ENCODE measurements at regions not wholly inside any gene's neighbourhood (a gene's known extent, or its start where the extent isn't known, plus 50 kb on each side); places are given as distances from the start of the nearest gene placed in this dataset.

- CTCF ChIA-PET (ENCODE audit: unreplicated experiment): no interaction called here
- no TSS peak for BruUV-seq (replicated peaks)
- Histone ChIP-seq H3K9me3 (ENCODE audit: low read length) (no peaks in the 10 kb centered on the region), H3K4me1 (ENCODE audit: insufficient read depth, low read length, poor library complexity, severe bottlenecking) (no peaks in the 10 kb centered on the region), H3K79me2 (ENCODE audit: insufficient read depth, low read depth, low read length) (no peaks in the 10 kb centered on the region), H3K9me2 (ENCODE audit: insufficient read depth, low read length) (no peaks in the 10 kb centered on the region), H2AFZ (ENCODE audit: low read length) (no peak overlapping the region), H3K36me3 (ENCODE audit: insufficient read depth, low read length) (no peaks in the 10 kb centered on the region), H3K4me3 (ENCODE audit: low read depth, low read length, poor library complexity, severe bottlenecking) (no peak overlapping the region), H4K20me1 (ENCODE audit: insufficient read depth, low read length) (no peaks in the 10 kb centered on the region), H3K27ac (ENCODE audit: low read depth, low read length, poor library complexity, severe bottlenecking) (no peak overlapping the region), H3K4me2 (ENCODE audit: low read length) (no peak overlapping the region)
- DNase-seq (ENCODE audit: low spot score): no peak
- TF ChIP-seq EZH2phosphoT487 (IDR thresholded peaks at IDR 0.05; ENCODE audit: borderline replicate concordance, low read depth, low read length): no peak
- TF ChIP-seq CTCF (conservative IDR thresholded peaks at IDR 0.05; ENCODE audit: low read length): no peak
- POLR2A ChIA-PET: interaction anchor here (0.5 kb wide), 1 partner anchor 10 kb away, joined by 5 read pairs; no protein-coding TSS in a partner anchor
- intact Hi-C loops (cut with micrococcal nuclease; ENCODE audit: unreplicated experiment): no loop called here
Measured at GRCh38 chr1:220970311-220970710, 91.1 kb downstream of the HLX start.

- TF ChIP-seq CTCF (conservative IDR thresholded peaks at IDR 0.05; ENCODE audit: low read length) (no peak), EZH2phosphoT487 (IDR thresholded peaks at IDR 0.05; ENCODE audit: borderline replicate concordance, low read depth, low read length) (no peak)
- intact Hi-C loops (cut with micrococcal nuclease; ENCODE audit: unreplicated experiment): no loop called here
- ChIA-PET CTCF (ENCODE audit: unreplicated experiment) (no interaction called here), POLR2A (no interaction called here)
- DNase-seq (ENCODE audit: low spot score): no peak
- Histone ChIP-seq H3K36me3 (ENCODE audit: insufficient read depth, low read length) (no peaks in the 10 kb centered on the region), H3K9me3 (ENCODE audit: low read length) (no peaks in the 10 kb centered on the region), H3K79me2 (ENCODE audit: insufficient read depth, low read depth, low read length) (no peaks in the 10 kb centered on the region), H3K4me1 (ENCODE audit: insufficient read depth, low read length, poor library complexity, severe bottlenecking) (no peaks in the 10 kb centered on the region), H3K27ac (ENCODE audit: low read depth, low read length, poor library complexity, severe bottlenecking) (no peak overlapping the region), H2AFZ (ENCODE audit: low read length) (no peak overlapping the region), H4K20me1 (ENCODE audit: insufficient read depth, low read length) (no peaks in the 10 kb centered on the region), H3K4me2 (ENCODE audit: low read length) (no peak overlapping the region), H3K9me2 (ENCODE audit: insufficient read depth, low read length) (no peaks in the 10 kb centered on the region), H3K4me3 (ENCODE audit: low read depth, low read length, poor library complexity, severe bottlenecking) (no peak overlapping the region)
- no TSS peak for BruUV-seq (replicated peaks)
Measured at GRCh38 chr1:220971221-220971620, 92.0 kb downstream of the HLX start.

- ChIA-PET CTCF (ENCODE audit: unreplicated experiment) (no interaction called here), POLR2A (no interaction called here)
- Histone ChIP-seq H3K36me3 (ENCODE audit: insufficient read depth, low read length) (no peaks in the 10 kb centered on the region), H3K27ac (ENCODE audit: low read depth, low read length, poor library complexity, severe bottlenecking) (no peak overlapping the region), H3K9me3 (ENCODE audit: low read length) (no peaks in the 10 kb centered on the region), H2AFZ (ENCODE audit: low read length) (no peak overlapping the region), H3K4me1 (ENCODE audit: insufficient read depth, low read length, poor library complexity, severe bottlenecking) (no peaks in the 10 kb centered on the region), H3K79me2 (ENCODE audit: insufficient read depth, low read depth, low read length) (no peaks in the 10 kb centered on the region), H3K9me2 (ENCODE audit: insufficient read depth, low read length) (no peaks in the 10 kb centered on the region), H3K4me3 (ENCODE audit: low read depth, low read length, poor library complexity, severe bottlenecking) (no peak overlapping the region), H3K4me2 (ENCODE audit: low read length) (no peak overlapping the region), H4K20me1 (ENCODE audit: insufficient read depth, low read length) (no peaks in the 10 kb centered on the region)
- intact Hi-C loops (cut with micrococcal nuclease; ENCODE audit: unreplicated experiment): no loop called here
- TF ChIP-seq CTCF (conservative IDR thresholded peaks at IDR 0.05; ENCODE audit: low read length): no peak
- TF ChIP-seq EZH2phosphoT487 (IDR thresholded peaks at IDR 0.05; ENCODE audit: borderline replicate concordance, low read depth, low read length): no peak
- DNase-seq (ENCODE audit: low spot score): no peak
- no TSS peak for BruUV-seq (replicated peaks)
Measured at GRCh38 chr1:220974431-220974830, 95.2 kb downstream of the HLX start.
